ENCODE measurements at regions not wholly inside any gene's neighbourhood (a gene's known extent, or its start where the extent isn't known, plus 50 kb on each side); places are given as distances from the start of the nearest gene placed in this dataset.

GRCh38 chr4:41883988-41884734 is 51.1 kb upstream of the TMEM33 start:
- DNase-seq = no peak

GRCh38 chr4:41882625-41883347 is 52.4 kb upstream of the TMEM33 start:
- DNase-seq = peak; percentile 38

- no peak for DNase-seq
These were observed 53.1 kb upstream of the TMEM33 start for GRCh38 chr4:41881981-41882624.

GRCh38 chr4:41880840-41881831 is 54.1 kb upstream of the TMEM33 start:
- no peak for DNase-seq

GRCh38 chr4:41880022-41880837 is 55.0 kb upstream of the TMEM33 start:
- DNase-seq = no peak

- no peak for DNase-seq
These were observed 55.7 kb upstream of the TMEM33 start for GRCh38 chr4:41879552-41879951.

- DNase-seq = no peak
These were observed 56.2 kb upstream of the TMEM33 start for GRCh38 chr4:41878991-41879491.

- no peak for DNase-seq
These were observed 56.9 kb upstream of the TMEM33 start for GRCh38 chr4:41878170-41878969.

- DNase-seq = no peak
These were observed 58.0 kb upstream of the TMEM33 start for GRCh38 chr4:41877020-41877796.

GRCh38 chr4:41874873-41875272 is 60.4 kb upstream of the TMEM33 start:
- DNase-seq = no peak

- no peak for DNase-seq
These were observed 60.8 kb upstream of the TMEM33 start for GRCh38 chr4:41874398-41874797.

GRCh38 chr4:41873380-41874295 is 61.6 kb upstream of the TMEM33 start:
- no peak for DNase-seq

- no peak for DNase-seq
These were observed 65.2 kb upstream of the TMEM33 start for GRCh38 chr4:41870035-41870434.

GRCh38 chr4:41866799-41867677 is 68.2 kb upstream of the TMEM33 start:
- no peak for DNase-seq

- DNase-seq = no peak
These were observed 69.0 kb upstream of the TMEM33 start for GRCh38 chr4:41865981-41866798.

- DNase-seq = peak; percentile 63
These were observed 69.8 kb upstream of the TMEM33 start for GRCh38 chr4:41865306-41865980.
